GM23338 (cell line): ENCODE measurements at regions not wholly inside any gene's neighbourhood (a gene's known extent, or its start where the extent isn't known, plus 50 kb on each side); places are given as distances from the start of the nearest gene placed in this dataset.
A peak's percentile ranks its signal among the peaks of the same experiment; 100 is the strongest.

Source experiments
- ATAC-seq: fragments of 200-7000 bp; cut with Tn5 transposase; 3 replicates; pipeline ENCODE4 v1.9.1; 2020
- DNase-seq: peaks from one replicate; pipeline ENCODE4 v3.0.0-alpha.2; 2015; ENCODE audit warnings: low spot score
- H2AFZ ChIP-seq: fragments of 200-600 bp; sonication (generic); 2 replicates; pipeline ENCODE4 v1.8.0; 2016; ENCODE audit warnings: antibody characterized with exemption, mild to moderate bottlenecking, moderate library complexity
- H3F3A ChIP-seq: fragments of 200-600 bp; sonication (generic); replicated peaks from 2 replicates; pipeline ENCODE4 v1.8.0; 2017; ENCODE audit warnings: antibody characterized with exemption, mixed run types, low read depth
- H3K27ac ChIP-seq: fragments of 200-600 bp; sonication (generic); 2 replicates; pipeline ENCODE4 v1.6.1; 2016; ENCODE audit warnings: low read depth
- H3K27me3 ChIP-seq: fragments of 200-600 bp; sonication (generic); 2 replicates; pipeline ENCODE4 v1.8.0; 2016; ENCODE audit warnings: mild to moderate bottlenecking, mixed run types, moderate library complexity; ENCODE audit not compliant: insufficient read depth
- H3K36me3 ChIP-seq: fragments of 200-600 bp; sonication (generic); 2 replicates; pipeline ENCODE4 v1.8.0; 2016; ENCODE audit warnings: mild to moderate bottlenecking; ENCODE audit not compliant: insufficient read depth
- H3K4me1 ChIP-seq: fragments of 200-600 bp; sonication (generic); 2 replicates; pipeline ENCODE4 v1.8.0; 2016; ENCODE audit warnings: mild to moderate bottlenecking, moderate library complexity; ENCODE audit not compliant: insufficient read depth
- H3K4me2 ChIP-seq: fragments of 200-600 bp; sonication (generic); 2 replicates; pipeline ENCODE4 v1.7.1; 2017; ENCODE audit warnings: mixed run types
- H3K4me3 ChIP-seq: fragments of 200-600 bp; sonication (generic); 2 replicates; pipeline ENCODE4 v1.6.1; 2016; ENCODE audit warnings: mixed run types
- H3K79me2 ChIP-seq: fragments of 200-600 bp; sonication (generic); replicated peaks from 2 replicates; pipeline ENCODE4 v1.8.0; 2017; ENCODE audit warnings: mild to moderate bottlenecking; ENCODE audit not compliant: insufficient read depth
- H3K9me2 ChIP-seq: fragments of 200-600 bp; sonication (generic); 2 replicates; pipeline ENCODE4 v1.8.0; 2017; ENCODE audit not compliant: insufficient read depth
- H4K20me1 ChIP-seq: fragments of 200-600 bp; sonication (generic); replicated peaks from 2 replicates; pipeline ENCODE4 v1.8.0; 2017; ENCODE audit warnings: mild to moderate bottlenecking; ENCODE audit not compliant: insufficient read depth
- H3K27ac Mint-ChIP-seq: 2 replicates; pipeline ENCODE4 v1.8.0; 2020; ENCODE audit warnings: inconsistent platforms, mild to moderate bottlenecking, moderate library complexity, mixed read lengths
- H3K27me3 Mint-ChIP-seq: 3 replicates; pipeline ENCODE4 v1.8.0; 2022; ENCODE audit warnings: low read depth, mild to moderate bottlenecking, moderate library complexity, mixed read lengths, inconsistent platforms; ENCODE audit not compliant: insufficient read depth, poor library complexity
- H3K36me3 Mint-ChIP-seq: 3 replicates; pipeline ENCODE4 v1.8.0; 2021; ENCODE audit warnings: low read depth, mild to moderate bottlenecking, inconsistent platforms, moderate library complexity, mixed read lengths
- H3K4me1 Mint-ChIP-seq: 3 replicates; pipeline ENCODE4 v1.8.0; 2020; ENCODE audit warnings: mild to moderate bottlenecking, inconsistent platforms, mixed read lengths
- H3K4me3 Mint-ChIP-seq: 3 replicates; pipeline ENCODE4 v1.8.0; 2021; ENCODE audit warnings: moderate library complexity, mild to moderate bottlenecking, inconsistent platforms, mixed read lengths
- H3K9me3 Mint-ChIP-seq: 3 replicates; pipeline ENCODE4 v1.8.0; 2020; ENCODE audit warnings: moderate library complexity, mild to moderate bottlenecking, inconsistent platforms, mixed read lengths
- CREB1 ChIP-seq: fragments of 250-450 bp; sonication (Bioruptor Pico); IDR thresholded peaks from 2 replicates; pipeline ENCODE4 v1.5.0; 2020; ENCODE audit warnings: low read depth, mild to moderate bottlenecking, moderate library complexity
- ETS1 ChIP-seq: IDR thresholded peaks from 2 replicates; pipeline ENCODE4 v1.6.1; 2016; ENCODE audit warnings: antibody characterized with exemption
- EZH2 ChIP-seq: fragments of 200-600 bp; sonication (generic); IDR thresholded peaks from one replicate; pipeline ENCODE4 v1.8.0; 2017; ENCODE audit warnings: antibody characterized with exemption, mild to moderate bottlenecking, low read depth; ENCODE audit not compliant: unreplicated experiment
- EZH2phosphoT487 ChIP-seq: fragments of 200-600 bp; sonication (generic); IDR thresholded peaks from one replicate; pipeline ENCODE4 v1.8.1; 2018; ENCODE audit warnings: antibody characterized with exemption; ENCODE audit not compliant: unreplicated experiment
- JUNB ChIP-seq: IDR thresholded peaks from one replicate; pipeline ENCODE4 v1.6.1; 2016; ENCODE audit warnings: antibody characterized with exemption; ENCODE audit not compliant: unreplicated experiment
- NANOG ChIP-seq: IDR thresholded peaks from 2 replicates; pipeline ENCODE4 v1.6.1; 2016; ENCODE audit warnings: antibody characterized with exemption, borderline replicate concordance
- STAT1 ChIP-seq: IDR thresholded peaks from one replicate; pipeline ENCODE4 v1.6.1; 2016; ENCODE audit warnings: antibody characterized with exemption; ENCODE audit not compliant: unreplicated experiment
- ZNF114 ChIP-seq: fragments of 250-450 bp; sonication (Bioruptor Pico); IDR thresholded peaks from 2 replicates; pipeline ENCODE4 v1.5.0; 2020; ENCODE audit warnings: mild to moderate bottlenecking, moderate library complexity
- ZNF331 ChIP-seq: fragments of 250-450 bp; sonication (Bioruptor Pico); IDR thresholded peaks from 2 replicates; pipeline ENCODE4 v1.5.0; 2020; ENCODE audit warnings: low read depth, mild to moderate bottlenecking, moderate library complexity
- ZNF462 ChIP-seq: fragments of 250-450 bp; sonication (Bioruptor Pico); IDR thresholded peaks from 2 replicates; pipeline ENCODE4 v1.5.0; 2020; ENCODE audit warnings: mild to moderate bottlenecking, moderate library complexity
- TF ChIP-seq, protein P1 (sequence below): IDR thresholded peaks from one replicate; pipeline ENCODE4 v1.6.1; 2018; ENCODE audit warnings: antibody characterized with exemption; ENCODE audit not compliant: unreplicated experiment
- TF ChIP-seq, protein P2 (sequence below), 2 experiments: fragments of 200-600 bp in 1 of 2; sonication (generic) in 1 of 2; conservative IDR thresholded peaks; 2 replicates each; pipeline versions ENCODE4 v1.5.1 to v1.6.1; 2016 to 2017; ENCODE audit warnings: antibody characterized with exemption in 2 of 2, low read depth in 2 of 2, mild to moderate bottlenecking in 2 of 2, moderate library complexity in 1 of 2

- H3K79me2 ChIP-seq = no peaks in the 10 kb centered on the region
- no peaks in the 10 kb centered on the region for H3K9me2 ChIP-seq
- H3K4me1 ChIP-seq = no peaks in the 10 kb centered on the region
- H3F3A ChIP-seq = no peaks in the 10 kb centered on the region
- Mint-ChIP-seq H3K4me3 (no peak overlapping the region), H3K36me3 (no peaks in the 10 kb centered on the region), H3K9me3 (no peaks in the 10 kb centered on the region), H3K27ac (no peak overlapping the region), H3K4me1 (no peaks in the 10 kb centered on the region), H3K27me3 (peaks cover 2% of the 10 kb centered on the region)
- H3K27me3 ChIP-seq = no peaks in the 10 kb centered on the region
- H2AFZ ChIP-seq = peak overlapping the region; percentile 11; the same call in 1 of the 2 replicates
- TF ChIP-seq ETS1 (no peak), ZNF462 (CRISPR knock-in tag) (no peak), NANOG (no peak), EZH2 (no peak), ZNF331 (CRISPR knock-in tag) (no peak), CREB1 (CRISPR knock-in tag) (no peak), ZNF114 (CRISPR knock-in tag) (no peak), JUNB (no peak), STAT1 (no peak), EZH2phosphoT487 (no peak)
- TF ChIP-seq, protein P1, sequence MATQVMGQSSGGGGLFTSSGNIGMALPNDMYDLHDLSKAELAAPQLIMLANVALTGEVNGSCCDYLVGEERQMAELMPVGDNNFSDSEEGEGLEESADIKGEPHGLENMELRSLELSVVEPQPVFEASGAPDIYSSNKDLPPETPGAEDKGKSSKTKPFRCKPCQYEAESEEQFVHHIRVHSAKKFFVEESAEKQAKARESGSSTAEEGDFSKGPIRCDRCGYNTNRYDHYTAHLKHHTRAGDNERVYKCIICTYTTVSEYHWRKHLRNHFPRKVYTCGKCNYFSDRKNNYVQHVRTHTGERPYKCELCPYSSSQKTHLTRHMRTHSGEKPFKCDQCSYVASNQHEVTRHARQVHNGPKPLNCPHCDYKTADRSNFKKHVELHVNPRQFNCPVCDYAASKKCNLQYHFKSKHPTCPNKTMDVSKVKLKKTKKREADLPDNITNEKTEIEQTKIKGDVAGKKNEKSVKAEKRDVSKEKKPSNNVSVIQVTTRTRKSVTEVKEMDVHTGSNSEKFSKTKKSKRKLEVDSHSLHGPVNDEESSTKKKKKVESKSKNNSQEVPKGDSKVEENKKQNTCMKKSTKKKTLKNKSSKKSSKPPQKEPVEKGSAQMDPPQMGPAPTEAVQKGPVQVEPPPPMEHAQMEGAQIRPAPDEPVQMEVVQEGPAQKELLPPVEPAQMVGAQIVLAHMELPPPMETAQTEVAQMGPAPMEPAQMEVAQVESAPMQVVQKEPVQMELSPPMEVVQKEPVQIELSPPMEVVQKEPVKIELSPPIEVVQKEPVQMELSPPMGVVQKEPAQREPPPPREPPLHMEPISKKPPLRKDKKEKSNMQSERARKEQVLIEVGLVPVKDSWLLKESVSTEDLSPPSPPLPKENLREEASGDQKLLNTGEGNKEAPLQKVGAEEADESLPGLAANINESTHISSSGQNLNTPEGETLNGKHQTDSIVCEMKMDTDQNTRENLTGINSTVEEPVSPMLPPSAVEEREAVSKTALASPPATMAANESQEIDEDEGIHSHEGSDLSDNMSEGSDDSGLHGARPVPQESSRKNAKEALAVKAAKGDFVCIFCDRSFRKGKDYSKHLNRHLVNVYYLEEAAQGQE = no peak
- TF ChIP-seq, protein P2, sequence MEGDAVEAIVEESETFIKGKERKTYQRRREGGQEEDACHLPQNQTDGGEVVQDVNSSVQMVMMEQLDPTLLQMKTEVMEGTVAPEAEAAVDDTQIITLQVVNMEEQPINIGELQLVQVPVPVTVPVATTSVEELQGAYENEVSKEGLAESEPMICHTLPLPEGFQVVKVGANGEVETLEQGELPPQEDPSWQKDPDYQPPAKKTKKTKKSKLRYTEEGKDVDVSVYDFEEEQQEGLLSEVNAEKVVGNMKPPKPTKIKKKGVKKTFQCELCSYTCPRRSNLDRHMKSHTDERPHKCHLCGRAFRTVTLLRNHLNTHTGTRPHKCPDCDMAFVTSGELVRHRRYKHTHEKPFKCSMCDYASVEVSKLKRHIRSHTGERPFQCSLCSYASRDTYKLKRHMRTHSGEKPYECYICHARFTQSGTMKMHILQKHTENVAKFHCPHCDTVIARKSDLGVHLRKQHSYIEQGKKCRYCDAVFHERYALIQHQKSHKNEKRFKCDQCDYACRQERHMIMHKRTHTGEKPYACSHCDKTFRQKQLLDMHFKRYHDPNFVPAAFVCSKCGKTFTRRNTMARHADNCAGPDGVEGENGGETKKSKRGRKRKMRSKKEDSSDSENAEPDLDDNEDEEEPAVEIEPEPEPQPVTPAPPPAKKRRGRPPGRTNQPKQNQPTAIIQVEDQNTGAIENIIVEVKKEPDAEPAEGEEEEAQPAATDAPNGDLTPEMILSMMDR (conservative IDR thresholded peaks at IDR 0.05; ENCODE audit: low read depth in 2 of 2) = no peak
- no peak for ATAC-seq
- no peak for DNase-seq
- no peak overlapping the region for H3K27ac ChIP-seq
- H3K4me3 ChIP-seq = no peak overlapping the region
- no peaks in the 10 kb centered on the region for H3K36me3 ChIP-seq
- no peak overlapping the region for H3K4me2 ChIP-seq
- H4K20me1 ChIP-seq = no peaks in the 10 kb centered on the region
Measured at GRCh38 chr5:89513299-89514044, 630.5 kb upstream of the MEF2C start.
